ENCODE measurements at regions not wholly inside any gene's neighbourhood (a gene's known extent, or its start where the extent isn't known, plus 50 kb on each side); places are given as distances from the start of the nearest gene placed in this dataset.

- no peak for TF ChIP-seq CTCF (IDR thresholded peaks at IDR 0.05; ENCODE audit: control insufficient read depth, insufficient read depth, low read depth, low read length, missing control alignments)
- no peak overlapping the region for H3K4me3 ChIP-seq (ENCODE audit: control insufficient read depth, low read depth, low read length)
- no peak for DNase-seq (ENCODE audit: low read depth)
Observed at GRCh38 chr5:119928974-119929373, 299.6 kb downstream of the FAM170A start.

GRCh38 chr5:119930490-119930889 lies 301.1 kb downstream of the FAM170A start:
- H3K4me3 ChIP-seq (ENCODE audit: control insufficient read depth, low read depth, low read length) = no peak overlapping the region
- no peak for TF ChIP-seq CTCF (IDR thresholded peaks at IDR 0.05; ENCODE audit: control insufficient read depth, insufficient read depth, low read depth, low read length, missing control alignments)
- no peak for DNase-seq (ENCODE audit: low read depth)

DNA sequence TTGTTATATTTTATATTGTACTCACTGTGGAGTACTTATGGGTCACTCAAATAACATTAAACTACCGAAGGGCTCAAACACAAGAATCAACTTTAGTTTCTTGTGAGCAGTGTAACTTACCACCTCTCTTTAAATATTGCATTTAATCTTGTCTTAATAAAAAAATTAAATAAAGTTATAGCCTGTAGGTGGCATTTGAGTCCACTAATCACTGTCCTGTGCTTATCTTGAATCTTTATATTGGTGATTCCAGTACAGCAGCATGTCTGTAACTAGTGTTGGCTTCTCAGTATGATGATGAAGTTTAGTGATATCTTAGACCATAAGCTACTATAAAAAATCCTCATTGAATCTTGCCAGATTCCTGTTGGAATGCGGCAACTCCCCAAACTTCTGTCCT lies 313.8 kb downstream of the FAM170A start:
- H3K4me3 ChIP-seq (ENCODE audit: control insufficient read depth, low read depth, low read length) = no peak overlapping the region
- TF ChIP-seq CTCF (IDR thresholded peaks at IDR 0.05; ENCODE audit: control insufficient read depth, insufficient read depth, low read depth, low read length, missing control alignments) = peak; percentile 25
- DNase-seq (ENCODE audit: low read depth) = peak; percentile 11

DNA sequence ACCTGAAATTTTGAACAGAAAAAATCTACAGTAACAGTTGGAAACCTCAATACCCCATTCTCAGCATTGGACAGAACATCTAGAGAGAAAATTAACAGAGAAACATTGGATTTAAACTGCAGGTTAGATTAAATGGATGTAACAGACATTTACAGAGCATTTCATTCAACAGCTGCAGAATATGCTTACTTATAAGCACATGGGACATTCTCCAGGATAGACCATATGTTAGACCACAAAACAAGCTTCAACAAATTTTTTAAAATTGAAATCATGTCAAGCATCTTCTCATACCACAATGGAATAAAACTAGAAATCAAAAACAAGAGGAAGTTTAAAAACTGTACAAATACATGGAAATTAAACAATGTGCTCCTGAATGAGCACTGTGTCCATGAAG lies 316.3 kb downstream of the FAM170A start:
- no peak for DNase-seq (ENCODE audit: low read depth)
- TF ChIP-seq CTCF (IDR thresholded peaks at IDR 0.05; ENCODE audit: control insufficient read depth, insufficient read depth, low read depth, low read length, missing control alignments) = no peak
- H3K4me3 ChIP-seq (ENCODE audit: control insufficient read depth, low read depth, low read length) = no peak overlapping the region

GRCh38 chr5:119948162-119948561 lies 318.8 kb downstream of the FAM170A start:
- DNase-seq (ENCODE audit: low read depth) = no peak
- TF ChIP-seq CTCF (IDR thresholded peaks at IDR 0.05; ENCODE audit: control insufficient read depth, insufficient read depth, low read depth, low read length, missing control alignments) = no peak

GRCh38 chr5:119949426-119949999 lies 320.2 kb downstream of the FAM170A start:
- DNase-seq (ENCODE audit: low read depth) = no peak
- TF ChIP-seq CTCF (IDR thresholded peaks at IDR 0.05; ENCODE audit: control insufficient read depth, insufficient read depth, low read depth, low read length, missing control alignments) = no peak
- no peak overlapping the region for H3K4me3 ChIP-seq (ENCODE audit: control insufficient read depth, low read depth, low read length)

More at GRCh38 chr5:119948162-119948561, 318.8 kb downstream of the FAM170A start:
- no peak overlapping the region for H3K4me3 ChIP-seq (ENCODE audit: control insufficient read depth, low read depth, low read length)

Measured in AG09309 (cell line).